ENCODE measurements at regions not wholly inside any gene's neighbourhood (a gene's known extent, or its start where the extent isn't known, plus 50 kb on each side); places are given as distances from the start of the nearest gene placed in this dataset.
"Not testable (repeated sequence)": the region's sequence is repeated elsewhere in the genome, so short reads cannot be mapped to it uniquely, and the experiment has no call there.

- Histone ChIP-seq H3K9me3 (no peaks in the 10 kb centered on the region), H3K4me1 (no peaks in the 10 kb centered on the region), H3K27ac (no peak overlapping the region), H3K27me3 (ENCODE audit: insufficient read depth in 3 of 3, low read length in 2 of 3) (no peaks in the 10 kb centered on the region), H3K4me3 (no peak overlapping the region), H3K36me3 (ENCODE audit: insufficient read depth in 1 of 2, low read depth in 1 of 2) (no peaks in the 10 kb centered on the region)
- TF ChIP-seq, protein P1, sequence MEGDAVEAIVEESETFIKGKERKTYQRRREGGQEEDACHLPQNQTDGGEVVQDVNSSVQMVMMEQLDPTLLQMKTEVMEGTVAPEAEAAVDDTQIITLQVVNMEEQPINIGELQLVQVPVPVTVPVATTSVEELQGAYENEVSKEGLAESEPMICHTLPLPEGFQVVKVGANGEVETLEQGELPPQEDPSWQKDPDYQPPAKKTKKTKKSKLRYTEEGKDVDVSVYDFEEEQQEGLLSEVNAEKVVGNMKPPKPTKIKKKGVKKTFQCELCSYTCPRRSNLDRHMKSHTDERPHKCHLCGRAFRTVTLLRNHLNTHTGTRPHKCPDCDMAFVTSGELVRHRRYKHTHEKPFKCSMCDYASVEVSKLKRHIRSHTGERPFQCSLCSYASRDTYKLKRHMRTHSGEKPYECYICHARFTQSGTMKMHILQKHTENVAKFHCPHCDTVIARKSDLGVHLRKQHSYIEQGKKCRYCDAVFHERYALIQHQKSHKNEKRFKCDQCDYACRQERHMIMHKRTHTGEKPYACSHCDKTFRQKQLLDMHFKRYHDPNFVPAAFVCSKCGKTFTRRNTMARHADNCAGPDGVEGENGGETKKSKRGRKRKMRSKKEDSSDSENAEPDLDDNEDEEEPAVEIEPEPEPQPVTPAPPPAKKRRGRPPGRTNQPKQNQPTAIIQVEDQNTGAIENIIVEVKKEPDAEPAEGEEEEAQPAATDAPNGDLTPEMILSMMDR (IDR thresholded peaks at IDR 0.05) = no peak
- DNase-seq (no peak), ATAC-seq (no peak)
- intact Hi-C loops (cut with DNase I) = no loop called here
- 89 to 91% (median 89%) methylated on average over 26 to 27 of the region's 27 CpGs for WGBS, 3 donors
Measured at GRCh38 chr12:37543966-37544668, 772.5 kb upstream of the ALG10B start.

- DNase-seq; H3K4me3 ChIP-seq; H3K27ac ChIP-seq; H3K9me3 ChIP-seq; H3K4me1 ChIP-seq; H3K27me3 ChIP-seq (ENCODE audit: insufficient read depth in 3 of 3, low read length in 2 of 3); intact Hi-C loops (cut with DNase I); ATAC-seq; H3K36me3 ChIP-seq (ENCODE audit: insufficient read depth in 1 of 2, low read depth in 1 of 2): not testable (repeated sequence)
- WGBS, 3 donors = 83 to 85% (median 84%) methylated on average over 9 of the region's 9 CpGs
Measured at GRCh38 chr12:37544669-37545330, 771.8 kb upstream of the ALG10B start.

- TF ChIP-seq, protein P1 (IDR thresholded peaks at IDR 0.05) = no peak
- Histone ChIP-seq H3K27ac (no peak overlapping the region), H3K4me1 (no peaks in the 10 kb centered on the region), H3K27me3 (ENCODE audit: insufficient read depth in 3 of 3, low read length in 2 of 3) (no peaks in the 10 kb centered on the region), H3K9me3 (no peaks in the 10 kb centered on the region), H3K36me3 (ENCODE audit: insufficient read depth in 1 of 2, low read depth in 1 of 2) (no peaks in the 10 kb centered on the region), H3K4me3 (no peak overlapping the region)
- WGBS, 3 donors = 75 to 81% (median 79%) methylated on average over 9 of the region's 9 CpGs
- DNase-seq (no peak), ATAC-seq (no peak)
- intact Hi-C loops (cut with DNase I) = no loop called here
Measured at GRCh38 chr12:37545759-37546158, 770.8 kb upstream of the ALG10B start.

DNA sequence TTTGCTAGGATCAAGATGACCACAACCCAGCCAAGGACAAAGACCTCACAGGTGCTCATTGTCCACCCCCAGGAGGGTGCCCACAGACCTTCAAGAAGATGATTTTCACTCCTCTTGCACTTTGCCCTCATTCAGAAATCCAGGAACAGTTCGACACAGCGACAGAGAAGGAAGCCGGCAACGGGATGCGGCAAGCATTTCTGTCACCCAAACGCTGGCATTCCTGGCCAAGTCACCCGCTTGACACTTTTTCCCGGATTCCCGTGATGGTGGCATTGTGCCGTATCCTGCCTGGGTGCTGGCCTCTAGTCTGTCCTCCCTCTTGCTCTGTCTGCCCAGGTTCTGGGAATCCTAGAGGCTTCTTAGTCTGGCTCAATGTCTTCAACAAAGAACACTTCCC is 770.4 kb upstream of the ALG10B start:
- intact Hi-C loops (cut with DNase I) = no loop called here
- Histone ChIP-seq H3K27me3 (ENCODE audit: insufficient read depth in 3 of 3, low read length in 2 of 3) (no peaks in the 10 kb centered on the region), H3K4me3 (no peak overlapping the region), H3K9me3 (no peaks in the 10 kb centered on the region), H3K36me3 (ENCODE audit: insufficient read depth in 1 of 2, low read depth in 1 of 2) (no peaks in the 10 kb centered on the region), H3K27ac (no peak overlapping the region), H3K4me1 (no peaks in the 10 kb centered on the region)
- WGBS, 3 donors = 91 to 96% (median 95%) methylated on average over 10 of the region's 10 CpGs
- DNase-seq = no peak
- ATAC-seq = no peak
- TF ChIP-seq, protein P1 (IDR thresholded peaks at IDR 0.05) = no peak

- DNase-seq (no peak), ATAC-seq (no peak)
- WGBS, 3 donors = 80 to 84% (median 82%) methylated on average over 20 of the region's 20 CpGs
- Histone ChIP-seq H3K27me3 (ENCODE audit: insufficient read depth in 3 of 3, low read length in 2 of 3) (no peaks in the 10 kb centered on the region), H3K36me3 (ENCODE audit: insufficient read depth in 1 of 2, low read depth in 1 of 2) (no peaks in the 10 kb centered on the region), H3K9me3 (no peaks in the 10 kb centered on the region), H3K4me3 (no peak overlapping the region), H3K27ac (no peak overlapping the region), H3K4me1 (no peaks in the 10 kb centered on the region)
- intact Hi-C loops (cut with DNase I) = no loop called here
- TF ChIP-seq, protein P1 (IDR thresholded peaks at IDR 0.05) = no peak
Measured at GRCh38 chr12:37546901-37547475, 769.6 kb upstream of the ALG10B start.

Data from psoas muscle (tissue), 7 donors.